ENCODE measurements at regions not wholly inside any gene's neighbourhood (a gene's known extent, or its start where the extent isn't known, plus 50 kb on each side); places are given as distances from the start of the nearest gene placed in this dataset.
"Not testable (repeated sequence)": the region's sequence is repeated elsewhere in the genome, so short reads cannot be mapped to it uniquely, and the experiment has no call there.

- Histone ChIP-seq H3K27ac (ENCODE audit: low read length) (no peak overlapping the region), H3K36me3 (ENCODE audit: control insufficient read depth, insufficient read depth, low read length) (no peaks in the 10 kb centered on the region), H3K4me1 (ENCODE audit: control insufficient read depth, insufficient read depth, low read length) (no peaks in the 10 kb centered on the region), H3K4me3 (ENCODE audit: low read length) (no peak overlapping the region), H3K9me3 (replicated peaks; ENCODE audit: control insufficient read depth, low read depth, low read length) (no peaks in the 10 kb centered on the region), H3K27me3 (ENCODE audit: control insufficient read depth, insufficient read depth, low read length) (no peaks in the 10 kb centered on the region)
- no peak for DNase-seq
These were observed 652.6 kb downstream of the REEP3 start for GRCh38 chr10:64173826-64174225.

GRCh38 chr10:64174666-64175255, 653.6 kb downstream of the REEP3 start:
- no peak overlapping the region for H3K4me3 ChIP-seq (ENCODE audit: low read length)
- DNase-seq = no peak
- no peaks in the 10 kb centered on the region for H3K27me3 ChIP-seq (ENCODE audit: control insufficient read depth, insufficient read depth, low read length)
- H3K36me3 ChIP-seq (ENCODE audit: control insufficient read depth, insufficient read depth, low read length) = no peaks in the 10 kb centered on the region
- no peaks in the 10 kb centered on the region for H3K9me3 ChIP-seq (replicated peaks; ENCODE audit: control insufficient read depth, low read depth, low read length)
- H3K27ac ChIP-seq (ENCODE audit: low read length) = no peak overlapping the region
- WGBS (ENCODE audit: insufficient coverage) = 21% methylated on average over 4 of the region's 9 CpGs
- no peaks in the 10 kb centered on the region for H3K4me1 ChIP-seq (ENCODE audit: control insufficient read depth, insufficient read depth, low read length)

GRCh38 chr10:64175271-64175962, 654.2 kb downstream of the REEP3 start:
- H3K36me3 ChIP-seq (ENCODE audit: control insufficient read depth, insufficient read depth, low read length) = no peaks in the 10 kb centered on the region
- WGBS (ENCODE audit: insufficient coverage) = 15% methylated on average over 4 of the region's 4 CpGs
- H3K4me1 ChIP-seq (ENCODE audit: control insufficient read depth, insufficient read depth, low read length) = no peaks in the 10 kb centered on the region
- H3K27ac ChIP-seq (ENCODE audit: low read length) = no peak overlapping the region
- no peaks in the 10 kb centered on the region for H3K27me3 ChIP-seq (ENCODE audit: control insufficient read depth, insufficient read depth, low read length)
- H3K9me3 ChIP-seq (replicated peaks; ENCODE audit: control insufficient read depth, low read depth, low read length) = no peaks in the 10 kb centered on the region
- peak; percentile 65 for DNase-seq
- H3K4me3 ChIP-seq (ENCODE audit: low read length) = no peak overlapping the region

DNA sequence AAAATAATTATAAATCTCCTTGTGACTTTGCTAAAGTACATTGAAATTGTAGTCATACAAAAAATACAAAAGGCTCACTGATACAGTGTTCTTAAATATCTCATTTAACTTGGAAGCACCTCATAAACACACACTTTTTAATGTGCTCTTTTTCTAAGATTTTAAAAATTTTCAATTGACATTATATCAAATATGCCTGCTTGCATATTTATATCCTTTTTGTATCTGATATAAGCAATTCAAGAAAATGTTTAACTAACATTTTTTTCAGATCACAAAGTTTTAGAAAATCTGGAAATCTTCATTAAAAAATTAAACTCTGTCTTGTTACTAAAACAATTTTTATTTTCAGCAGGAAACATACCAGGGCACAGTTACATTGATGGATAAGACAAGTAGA, 661.5 kb downstream of the REEP3 start:
- Histone ChIP-seq H3K27ac (ENCODE audit: low read length) (no peak overlapping the region), H3K36me3 (ENCODE audit: control insufficient read depth, insufficient read depth, low read length) (no peaks in the 10 kb centered on the region), H3K9me3 (replicated peaks; ENCODE audit: control insufficient read depth, low read depth, low read length) (no peaks in the 10 kb centered on the region), H3K27me3 (ENCODE audit: control insufficient read depth, insufficient read depth, low read length) (no peaks in the 10 kb centered on the region), H3K4me1 (ENCODE audit: control insufficient read depth, insufficient read depth, low read length) (no peaks in the 10 kb centered on the region), H3K4me3 (ENCODE audit: low read length) (no peak overlapping the region)
- DNase-seq = no peak

- H3K4me3 ChIP-seq (ENCODE audit: low read length) = no peak overlapping the region
- no peaks in the 10 kb centered on the region for H3K27me3 ChIP-seq (ENCODE audit: control insufficient read depth, insufficient read depth, low read length)
- no peak overlapping the region for H3K27ac ChIP-seq (ENCODE audit: low read length)
- 35% methylated on average over 2 of the region's 3 CpGs for WGBS (ENCODE audit: insufficient coverage)
- H3K9me3 ChIP-seq (replicated peaks; ENCODE audit: control insufficient read depth, low read depth, low read length) = no peaks in the 10 kb centered on the region
- peak; percentile 36 for DNase-seq
- H3K4me1 ChIP-seq (ENCODE audit: control insufficient read depth, insufficient read depth, low read length) = no peaks in the 10 kb centered on the region
- H3K36me3 ChIP-seq (ENCODE audit: control insufficient read depth, insufficient read depth, low read length) = no peaks in the 10 kb centered on the region
These were observed 670.1 kb downstream of the REEP3 start for GRCh38 chr10:64191286-64191685.

GRCh38 chr10:64196638-64197315, 675.6 kb downstream of the REEP3 start:
- H3K27me3 ChIP-seq (ENCODE audit: control insufficient read depth, insufficient read depth, low read length) = no peaks in the 10 kb centered on the region

DNA sequence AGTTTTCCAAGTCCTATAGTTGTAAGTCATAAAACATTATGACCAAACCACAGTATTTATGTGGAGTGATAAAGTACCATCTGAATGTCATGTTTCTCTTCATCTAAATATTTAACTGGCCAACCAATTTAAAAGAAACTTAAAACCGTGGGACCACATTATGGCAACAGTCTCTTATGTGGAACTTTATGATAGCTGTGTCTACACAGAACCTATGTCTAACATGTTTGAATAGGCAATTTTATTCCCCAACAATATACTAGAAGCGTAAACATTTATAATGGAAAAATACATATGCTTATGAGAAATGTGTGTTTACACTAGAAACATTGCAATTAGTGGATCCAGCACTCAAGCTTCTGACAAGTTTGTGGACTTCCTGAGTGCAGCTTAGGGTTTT, 680.7 kb downstream of the REEP3 start:
- WGBS (ENCODE audit: insufficient coverage) = no CpG with 5 or more reads among the region's 2 CpGs
- H3K36me3 ChIP-seq (ENCODE audit: control insufficient read depth, insufficient read depth, low read length) = no peaks in the 10 kb centered on the region
- no peaks in the 10 kb centered on the region for H3K9me3 ChIP-seq (replicated peaks; ENCODE audit: control insufficient read depth, low read depth, low read length)
- no peak for DNase-seq
- no peak overlapping the region for H3K4me3 ChIP-seq (ENCODE audit: low read length)
- H3K27me3 ChIP-seq (ENCODE audit: control insufficient read depth, insufficient read depth, low read length) = no peaks in the 10 kb centered on the region
- no peak overlapping the region for H3K27ac ChIP-seq (ENCODE audit: low read length)
- no peaks in the 10 kb centered on the region for H3K4me1 ChIP-seq (ENCODE audit: control insufficient read depth, insufficient read depth, low read length)

More at GRCh38 chr10:64196638-64197315, 675.6 kb downstream of the REEP3 start:
- WGBS (ENCODE audit: insufficient coverage) = 96% methylated on average over 46 of the region's 59 CpGs
- Histone ChIP-seq H3K27ac (ENCODE audit: low read length) (no peak overlapping the region), H3K9me3 (replicated peaks; ENCODE audit: control insufficient read depth, low read depth, low read length) (no peaks in the 10 kb centered on the region), H3K4me3 (ENCODE audit: low read length) (no peak overlapping the region), H3K4me1 (ENCODE audit: control insufficient read depth, insufficient read depth, low read length) (no peaks in the 10 kb centered on the region), H3K36me3 (ENCODE audit: control insufficient read depth, insufficient read depth, low read length) (no peaks in the 10 kb centered on the region)
- DNase-seq = no peak

DNA sequence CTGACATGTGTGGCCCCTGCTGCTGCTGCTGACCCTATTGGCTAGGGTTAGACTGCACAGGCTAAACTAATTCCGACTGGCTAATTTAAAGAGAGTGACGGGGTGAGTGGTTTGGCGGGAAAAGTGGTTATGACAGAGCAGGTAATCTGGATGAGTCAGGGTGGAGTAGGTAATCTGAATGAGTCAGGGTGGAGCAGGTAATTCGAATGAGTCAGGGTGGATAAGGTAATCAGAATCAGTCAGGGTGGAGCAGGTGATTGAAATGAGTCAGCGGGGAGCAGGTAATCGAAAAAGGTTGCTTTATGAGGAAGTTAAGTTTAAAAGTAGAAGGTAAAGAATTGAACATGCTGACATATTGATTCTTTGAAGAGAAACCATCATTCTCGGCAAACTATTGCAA, 683.3 kb downstream of the REEP3 start:
- H3K9me3 ChIP-seq (replicated peaks; ENCODE audit: control insufficient read depth, low read depth, low read length); H3K27ac ChIP-seq (ENCODE audit: low read length); H3K4me3 ChIP-seq (ENCODE audit: low read length); H3K4me1 ChIP-seq (ENCODE audit: control insufficient read depth, insufficient read depth, low read length); H3K36me3 ChIP-seq (ENCODE audit: control insufficient read depth, insufficient read depth, low read length); H3K27me3 ChIP-seq (ENCODE audit: control insufficient read depth, insufficient read depth, low read length); DNase-seq: not testable (repeated sequence)
- 98% methylated on average over 7 of the region's 7 CpGs for WGBS (ENCODE audit: insufficient coverage)

GRCh38 chr10:64206409-64206808, 685.2 kb downstream of the REEP3 start:
- Histone ChIP-seq H3K4me3 (ENCODE audit: low read length) (no peak overlapping the region), H3K36me3 (ENCODE audit: control insufficient read depth, insufficient read depth, low read length) (no peaks in the 10 kb centered on the region), H3K27ac (ENCODE audit: low read length) (no peak overlapping the region), H3K4me1 (ENCODE audit: control insufficient read depth, insufficient read depth, low read length) (peaks cover 5% of the 10 kb centered on the region), H3K27me3 (ENCODE audit: control insufficient read depth, insufficient read depth, low read length) (no peaks in the 10 kb centered on the region), H3K9me3 (replicated peaks; ENCODE audit: control insufficient read depth, low read depth, low read length) (no peaks in the 10 kb centered on the region)
- DNase-seq = peak; percentile 8
- 83% methylated on average over 1 of the region's 2 CpGs for WGBS (ENCODE audit: insufficient coverage)

- H3K4me3 ChIP-seq (ENCODE audit: low read length) = no peak overlapping the region
- no peak overlapping the region for H3K27ac ChIP-seq (ENCODE audit: low read length)
- 50% methylated on average over 1 of the region's 3 CpGs for WGBS (ENCODE audit: insufficient coverage)
- DNase-seq = peak; percentile 75
- H3K9me3 ChIP-seq (replicated peaks; ENCODE audit: control insufficient read depth, low read depth, low read length) = no peaks in the 10 kb centered on the region
- H3K4me1 ChIP-seq (ENCODE audit: control insufficient read depth, insufficient read depth, low read length) = peaks cover 5% of the 10 kb centered on the region
- no peaks in the 10 kb centered on the region for H3K36me3 ChIP-seq (ENCODE audit: control insufficient read depth, insufficient read depth, low read length)
- H3K27me3 ChIP-seq (ENCODE audit: control insufficient read depth, insufficient read depth, low read length) = no peaks in the 10 kb centered on the region
These were observed 688.4 kb downstream of the REEP3 start for GRCh38 chr10:64209561-64209960.
